Body of pancreas (tissue), 4 donors: ENCODE measurements at regions not wholly inside any gene's neighbourhood (a gene's known extent, or its start where the extent isn't known, plus 50 kb on each side); places are given as distances from the start of the nearest gene placed in this dataset.
"Not testable (repeated sequence)": the region's sequence is repeated elsewhere in the genome, so short reads cannot be mapped to it uniquely, and the experiment has no call there.

Experiments used
- ATAC-seq: fragments of 150-250 bp; one replicate; pipeline ENCODE4 v1.9.1; 2016
- DNase-seq, 4 donors: peaks; one replicate each; pipeline ENCODE4 v3.0.0-alpha.2; 2019
- H3K27ac ChIP-seq, 4 donors: fragments of 200-600 bp; sonication (generic); 1 replicate in 3 of 4; 2 replicates in 1 of 4; pipeline versions ENCODE4 v1.5.1 to v1.6.1; 2016 to 2019; ENCODE audit warnings: mild to moderate bottlenecking in 1 of 4, mixed read lengths in 1 of 4, moderate library complexity in 1 of 4
- H3K27me3 ChIP-seq, 2 donors: fragments of 200-600 bp; sonication (generic); one replicate each; pipeline ENCODE4 v1.6.0; 2016; ENCODE audit warnings: mild to moderate bottlenecking in 1 of 2
- H3K36me3 ChIP-seq, 2 donors: fragments of 200-600 bp; sonication (generic); replicated peaks in 1 of 2; 2 replicates each; pipeline ENCODE4 v1.5.1; 2016; ENCODE audit warnings: low read depth in 2 of 2; ENCODE audit not compliant: insufficient read depth in 1 of 2
- H3K4me1 ChIP-seq: fragments of 200-600 bp; sonication (generic); one replicate; pipeline ENCODE4 v1.6.0; 2016
- H3K4me3 ChIP-seq, 2 donors: fragments of 200-600 bp; sonication (generic); 1 replicate in 1 of 2; 2 replicates in 1 of 2; pipeline ENCODE4 v1.5.1; 2016 to 2019
- H3K9me3 ChIP-seq, 3 donors: fragments of 200-600 bp; sonication (generic); 1 replicate in 2 of 3; 2 replicates in 1 of 3; pipeline ENCODE4 v1.5.1; 2016
- POLR2A ChIP-seq, 3 donors: fragments of 450-650 bp; IDR thresholded peaks; one replicate each; pipeline ENCODE4 v1.6.1; 2016; ENCODE audit warnings: antibody characterized with exemption in 3 of 3, mild to moderate bottlenecking in 2 of 3
- WGBS, 2 donors: methylation state at CpG; one replicate each; pipeline ENCODE4 v1.1.5; 2017; 5-methylcytosine and 5-hydroxymethylcytosine counted together
- intact Hi-C: fragments of 100-400 bp; cut with DNase I; formaldehyde crosslinking; loops from one replicate; pipeline ENCODE4 v1.15.1; 2023
- TF ChIP-seq, protein P1 (sequence below), 7 experiments: fragments of 450-650 bp in 4 of 7; fragments of 200-600 bp in 3 of 7; sonication (generic) in 3 of 7; IDR thresholded peaks; one replicate each; pipeline ENCODE4 v1.5.1; 2016 to 2019; ENCODE audit warnings: antibody characterized with exemption in 7 of 7

DNA sequence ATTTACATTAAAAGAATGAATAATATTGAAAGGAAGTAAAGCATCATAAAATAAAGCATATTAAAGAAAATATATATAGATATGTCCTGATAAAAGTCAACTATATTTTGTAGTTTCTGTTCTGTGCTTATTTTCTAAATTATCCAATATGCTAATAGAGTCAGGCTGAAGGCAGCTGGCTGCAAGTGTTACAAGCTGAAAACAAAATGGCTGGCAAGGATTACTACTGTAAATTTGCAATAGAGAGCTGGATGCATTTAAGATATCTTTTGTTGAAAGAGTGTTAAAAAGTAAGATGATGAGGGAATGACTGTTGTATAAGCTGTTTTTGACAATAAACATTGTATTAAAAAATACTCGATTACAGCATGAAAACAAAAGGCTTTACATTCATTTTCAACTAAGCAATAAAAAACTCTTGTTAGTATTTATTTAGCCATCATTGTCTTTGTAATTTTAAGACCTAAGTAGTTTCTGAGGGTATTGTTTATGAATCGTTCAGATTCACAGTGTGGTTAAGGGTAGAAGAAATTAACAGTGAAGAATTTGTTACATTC lies 76.3 kb downstream of the TANC2 start:
- no peak overlapping the region for H3K27ac ChIP-seq
- no peaks in the 10 kb centered on the region for H3K9me3 ChIP-seq
- H3K36me3 ChIP-seq, result no peaks in the 10 kb centered on the region
- no peaks in the 10 kb centered on the region for H3K4me1 ChIP-seq
- WGBS, 2 donors, result 76 to 86% methylated on average over 2 of the region's 2 CpGs
- intact Hi-C loops, result no loop called here
- H3K4me3 ChIP-seq, result no peak overlapping the region
- no peak for TF ChIP-seq POLR2A (IDR thresholded peaks at IDR 0.05)
- TF ChIP-seq, protein P1, sequence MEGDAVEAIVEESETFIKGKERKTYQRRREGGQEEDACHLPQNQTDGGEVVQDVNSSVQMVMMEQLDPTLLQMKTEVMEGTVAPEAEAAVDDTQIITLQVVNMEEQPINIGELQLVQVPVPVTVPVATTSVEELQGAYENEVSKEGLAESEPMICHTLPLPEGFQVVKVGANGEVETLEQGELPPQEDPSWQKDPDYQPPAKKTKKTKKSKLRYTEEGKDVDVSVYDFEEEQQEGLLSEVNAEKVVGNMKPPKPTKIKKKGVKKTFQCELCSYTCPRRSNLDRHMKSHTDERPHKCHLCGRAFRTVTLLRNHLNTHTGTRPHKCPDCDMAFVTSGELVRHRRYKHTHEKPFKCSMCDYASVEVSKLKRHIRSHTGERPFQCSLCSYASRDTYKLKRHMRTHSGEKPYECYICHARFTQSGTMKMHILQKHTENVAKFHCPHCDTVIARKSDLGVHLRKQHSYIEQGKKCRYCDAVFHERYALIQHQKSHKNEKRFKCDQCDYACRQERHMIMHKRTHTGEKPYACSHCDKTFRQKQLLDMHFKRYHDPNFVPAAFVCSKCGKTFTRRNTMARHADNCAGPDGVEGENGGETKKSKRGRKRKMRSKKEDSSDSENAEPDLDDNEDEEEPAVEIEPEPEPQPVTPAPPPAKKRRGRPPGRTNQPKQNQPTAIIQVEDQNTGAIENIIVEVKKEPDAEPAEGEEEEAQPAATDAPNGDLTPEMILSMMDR (IDR thresholded peaks at IDR 0.05), result no peak
- DNase-seq (no peak), ATAC-seq (no peak)
- H3K27me3 ChIP-seq, result no peaks in the 10 kb centered on the region

DNA sequence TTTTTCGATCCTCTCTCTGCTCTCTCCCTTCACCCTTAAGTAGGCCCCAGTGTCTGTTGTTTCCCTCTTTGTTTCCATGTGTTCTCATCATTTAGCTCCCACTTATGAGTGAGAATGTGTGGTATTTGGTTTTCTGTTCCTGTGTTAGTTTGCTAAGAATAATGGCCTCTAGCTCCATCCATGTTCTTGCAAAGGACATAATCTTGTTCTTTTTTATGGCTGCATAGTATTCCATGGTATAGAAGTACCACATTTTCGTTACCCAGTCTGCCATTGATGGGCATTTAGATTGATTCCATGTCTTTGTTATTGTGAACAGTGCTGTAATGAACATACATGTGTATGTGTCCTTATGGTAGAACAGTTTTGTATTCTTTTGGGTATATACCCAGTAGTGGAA lies 91.5 kb downstream of the TANC2 start:
- H3K36me3 ChIP-seq, H3K27ac ChIP-seq, H3K4me3 ChIP-seq, DNase-seq, H3K9me3 ChIP-seq, H3K27me3 ChIP-seq, ATAC-seq, H3K4me1 ChIP-seq, intact Hi-C loops: not testable (repeated sequence)
- WGBS, 2 donors, result 98 to 100% methylated on average over 2 of the region's 2 CpGs

DNA sequence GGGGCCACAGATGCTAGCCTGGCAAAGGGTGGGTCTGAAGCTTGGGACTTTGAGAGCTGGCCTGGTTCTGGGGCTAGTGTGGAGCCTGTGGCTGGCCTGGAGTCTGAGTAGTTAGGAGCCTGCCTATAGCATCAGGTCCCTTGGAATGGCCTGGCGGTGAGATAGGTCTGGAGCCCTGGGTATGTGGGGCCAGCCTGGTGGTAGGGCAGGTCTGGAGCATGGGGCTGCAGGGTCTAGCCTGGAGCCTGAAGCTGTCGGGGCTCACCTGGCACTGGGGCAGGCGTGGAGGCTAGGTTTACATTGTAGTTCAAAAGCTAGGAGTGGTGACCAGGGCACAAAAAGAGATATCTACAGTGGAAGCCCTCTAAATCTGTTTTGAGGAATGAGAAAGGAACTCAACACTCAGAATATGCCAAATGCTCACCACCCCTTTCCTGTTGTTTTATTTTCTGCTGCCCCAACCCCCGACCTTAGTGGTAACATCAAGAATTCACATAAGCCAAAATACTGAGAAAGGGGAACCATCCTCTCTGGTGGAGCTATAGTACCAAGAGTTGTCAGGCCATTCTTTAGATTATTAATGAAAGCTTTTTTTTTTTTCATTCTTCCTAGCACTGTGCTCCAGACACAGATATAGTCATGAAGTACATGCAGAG lies 100.3 kb downstream of the TANC2 start:
- no peaks in the 10 kb centered on the region for H3K4me1 ChIP-seq
- no peak for ATAC-seq
- no peak for DNase-seq
- H3K36me3 ChIP-seq, result no peaks in the 10 kb centered on the region
- TF ChIP-seq, protein P1 (IDR thresholded peaks at IDR 0.05), result no peak
- TF ChIP-seq POLR2A (IDR thresholded peaks at IDR 0.05), result no peak
- H3K27ac ChIP-seq, result no peak overlapping the region
- no peaks in the 10 kb centered on the region for H3K9me3 ChIP-seq
- intact Hi-C loops, result no loop called here
- no peak overlapping the region for H3K4me3 ChIP-seq
- H3K27me3 ChIP-seq, result no peaks in the 10 kb centered on the region
- 87 to 98% methylated on average over 4 of the region's 4 CpGs for WGBS, 2 donors

DNA sequence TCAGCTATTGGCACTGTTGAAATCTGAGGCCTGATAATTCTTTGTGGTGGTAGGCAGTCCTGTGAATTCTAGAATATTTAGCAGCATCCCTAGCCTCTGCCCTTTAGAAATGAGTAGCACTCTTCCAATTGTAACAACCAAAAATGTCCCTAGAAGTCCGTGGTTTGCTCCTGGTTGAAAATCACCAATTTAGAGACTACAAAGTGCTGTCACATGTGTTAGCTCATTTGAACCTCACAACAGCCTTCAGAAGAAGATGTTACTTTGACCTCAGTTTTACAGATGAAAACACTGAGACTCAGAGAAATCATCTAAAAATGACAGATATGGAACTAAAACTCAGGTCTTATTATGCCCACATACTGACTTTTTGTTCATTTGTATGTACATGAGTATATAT lies 103.2 kb downstream of the TANC2 start:
- Histone ChIP-seq H3K9me3 (no peaks in the 10 kb centered on the region), H3K4me3 (no peak overlapping the region), H3K27me3 (no peaks in the 10 kb centered on the region), H3K4me1 (no peaks in the 10 kb centered on the region), H3K27ac (no peak overlapping the region), H3K36me3 (no peaks in the 10 kb centered on the region)
- WGBS, 2 donors, result 91 to 96% methylated on average over 1 of the region's 1 CpG
- intact Hi-C loops, result no loop called here
- DNase-seq, result no peak
- TF ChIP-seq, protein P1 (IDR thresholded peaks at IDR 0.05), result no peak
- no peak for TF ChIP-seq POLR2A (IDR thresholded peaks at IDR 0.05)
- no peak for ATAC-seq

DNA sequence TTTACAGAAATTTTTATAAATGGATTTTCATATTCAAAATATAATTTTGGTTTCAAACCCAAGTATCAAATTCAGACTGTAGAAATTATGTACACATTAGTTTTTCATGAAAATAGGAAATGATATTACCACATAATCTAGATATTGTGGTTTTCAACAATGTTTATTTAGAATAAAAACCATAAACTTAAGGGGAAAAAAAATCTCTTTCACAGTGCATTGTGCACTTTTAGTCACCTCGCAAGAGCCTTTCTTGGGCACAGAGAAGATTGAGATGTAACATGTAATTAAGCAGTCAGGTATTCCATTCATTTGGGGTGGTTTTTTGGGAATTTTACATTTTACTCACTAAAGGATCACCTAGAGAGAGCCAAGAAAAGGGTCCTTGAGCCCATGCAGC lies 104.0 kb downstream of the TANC2 start:
- no peaks in the 10 kb centered on the region for H3K9me3 ChIP-seq
- no peak overlapping the region for H3K4me3 ChIP-seq
- no peak overlapping the region for H3K27ac ChIP-seq
- no peaks in the 10 kb centered on the region for H3K36me3 ChIP-seq
- intact Hi-C loops, result no loop called here
- TF ChIP-seq, protein P1 (IDR thresholded peaks at IDR 0.05), result no peak
- no peak for TF ChIP-seq POLR2A (IDR thresholded peaks at IDR 0.05)
- WGBS, 2 donors, result 93 to 97% methylated on average over 1 of the region's 1 CpG
- DNase-seq (no peak), ATAC-seq (no peak)
- no peaks in the 10 kb centered on the region for H3K27me3 ChIP-seq
- no peaks in the 10 kb centered on the region for H3K4me1 ChIP-seq
